SU-DHL-6 (cell line): ENCODE measurements at regions not wholly inside any gene's neighbourhood (a gene's known extent, or its start where the extent isn't known, plus 50 kb on each side); places are given as distances from the start of the nearest gene placed in this dataset.

Experiments
- EZH2phosphoT487 ChIP-seq: fragments of 200-600 bp; sonication (generic), shearing (Covaris generic); conservative IDR thresholded peaks from 2 replicates; pipeline ENCODE4 v1.6.1; 2018; ENCODE audit warnings: mild to moderate bottlenecking, antibody characterized with exemption, low read length, moderate library complexity, mixed read lengths
- TF ChIP-seq, protein P1 (sequence below): fragments of 200-600 bp; sonication (generic); IDR thresholded peaks from one replicate; pipeline ENCODE4 v1.5.1; 2017; ENCODE audit warnings: antibody characterized with exemption, mild to moderate bottlenecking, low read length, moderate library complexity; ENCODE audit not compliant: insufficient read depth, poor library complexity, severe bottlenecking

DNA sequence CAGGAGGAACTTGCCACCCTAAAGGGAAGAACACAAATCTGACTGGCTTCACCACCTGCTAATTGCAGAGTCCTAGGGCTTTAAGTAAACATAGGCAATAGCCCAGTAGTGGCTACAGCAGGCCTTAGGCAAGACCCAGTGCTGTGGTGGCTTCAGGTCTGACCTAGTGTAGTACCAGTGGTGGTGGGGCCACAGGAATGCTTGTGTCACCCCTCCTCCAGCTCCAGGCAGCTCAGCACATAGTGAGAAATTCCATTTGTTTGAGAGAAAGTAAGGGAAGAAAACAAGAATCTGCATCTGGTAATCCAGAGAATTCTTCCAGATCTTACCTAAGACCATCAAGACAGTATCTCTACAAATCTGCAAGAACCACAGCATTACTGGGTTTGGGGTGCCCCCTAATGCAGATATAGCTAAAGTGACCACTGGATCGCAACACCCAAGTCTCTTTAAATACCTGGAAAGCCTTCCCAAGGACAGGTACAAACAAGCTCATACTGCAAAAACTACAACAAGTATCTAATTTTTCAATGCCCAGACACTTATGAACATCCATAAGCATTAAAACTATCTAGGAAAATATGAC lies 102.6 kb upstream of the TRPM3 start:
- TF ChIP-seq, protein P1, sequence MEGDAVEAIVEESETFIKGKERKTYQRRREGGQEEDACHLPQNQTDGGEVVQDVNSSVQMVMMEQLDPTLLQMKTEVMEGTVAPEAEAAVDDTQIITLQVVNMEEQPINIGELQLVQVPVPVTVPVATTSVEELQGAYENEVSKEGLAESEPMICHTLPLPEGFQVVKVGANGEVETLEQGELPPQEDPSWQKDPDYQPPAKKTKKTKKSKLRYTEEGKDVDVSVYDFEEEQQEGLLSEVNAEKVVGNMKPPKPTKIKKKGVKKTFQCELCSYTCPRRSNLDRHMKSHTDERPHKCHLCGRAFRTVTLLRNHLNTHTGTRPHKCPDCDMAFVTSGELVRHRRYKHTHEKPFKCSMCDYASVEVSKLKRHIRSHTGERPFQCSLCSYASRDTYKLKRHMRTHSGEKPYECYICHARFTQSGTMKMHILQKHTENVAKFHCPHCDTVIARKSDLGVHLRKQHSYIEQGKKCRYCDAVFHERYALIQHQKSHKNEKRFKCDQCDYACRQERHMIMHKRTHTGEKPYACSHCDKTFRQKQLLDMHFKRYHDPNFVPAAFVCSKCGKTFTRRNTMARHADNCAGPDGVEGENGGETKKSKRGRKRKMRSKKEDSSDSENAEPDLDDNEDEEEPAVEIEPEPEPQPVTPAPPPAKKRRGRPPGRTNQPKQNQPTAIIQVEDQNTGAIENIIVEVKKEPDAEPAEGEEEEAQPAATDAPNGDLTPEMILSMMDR, result no peak
- no peak for TF ChIP-seq EZH2phosphoT487
